ENCODE measurements at regions not wholly inside any gene's neighbourhood (a gene's known extent, or its start where the extent isn't known, plus 50 kb on each side); places are given as distances from the start of the nearest gene placed in this dataset.

DNA sequence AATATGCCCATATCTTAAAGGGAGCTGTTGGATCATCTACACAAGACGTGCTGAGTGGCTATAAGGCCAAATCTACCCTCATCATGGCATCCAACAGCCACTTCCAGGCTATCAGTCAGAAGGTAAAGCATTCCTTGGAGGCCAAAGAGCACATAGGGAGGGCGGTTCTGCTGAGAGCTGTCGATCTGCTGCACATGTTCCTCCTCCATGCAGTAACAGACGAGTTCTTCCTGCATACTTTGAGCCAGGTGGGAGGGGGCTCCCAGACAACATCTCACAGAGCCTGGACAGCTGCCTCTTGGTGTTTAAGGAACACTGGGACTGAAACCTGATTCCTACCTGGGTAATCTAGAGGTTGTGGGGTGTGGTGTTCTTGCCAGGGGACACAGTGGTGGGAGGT is 93.3 kb upstream of the RAI14 start:
- TF ChIP-seq CTCF (IDR thresholded peaks at IDR 0.05) (no peak), POLR2A (IDR thresholded peaks at IDR 0.05) (no peak), EP300 (IDR thresholded peaks at IDR 0.05) (no peak)

Data from tibial nerve (tissue), 4 donors.